PC-3 (cell line): ENCODE measurements at regions not wholly inside any gene's neighbourhood (a gene's known extent, or its start where the extent isn't known, plus 50 kb on each side); places are given as distances from the start of the nearest gene placed in this dataset.

ENCODE experiments used
- CTCF ChIP-seq: fragments of 300-600 bp; sonication (generic); conservative IDR thresholded peaks from 2 replicates; pipeline ENCODE4 v1.5.1; 2017; ENCODE audit warnings: antibody characterized with exemption, low read depth, mild to moderate bottlenecking, low read length
- EZH2 ChIP-seq: fragments of 300-600 bp; sonication (generic); IDR thresholded peaks from one replicate; pipeline ENCODE4 v1.6.1; 2017; ENCODE audit warnings: antibody characterized with exemption, mild to moderate bottlenecking, low read length; ENCODE audit not compliant: unreplicated experiment
- EZH2phosphoT487 ChIP-seq: fragments of 300-600 bp; sonication (generic); IDR thresholded peaks from 2 replicates; pipeline ENCODE4 v1.6.1; 2018; ENCODE audit warnings: mild to moderate bottlenecking, antibody characterized with exemption, low read length, borderline replicate concordance

GRCh38 chr10:20949967-20950366 is 52.9 kb upstream of the NEBL start:
- TF ChIP-seq EZH2 (no peak), CTCF (no peak), EZH2phosphoT487 (no peak)
